ENCODE measurements at regions not wholly inside any gene's neighbourhood (a gene's known extent, or its start where the extent isn't known, plus 50 kb on each side); places are given as distances from the start of the nearest gene placed in this dataset.

DNA sequence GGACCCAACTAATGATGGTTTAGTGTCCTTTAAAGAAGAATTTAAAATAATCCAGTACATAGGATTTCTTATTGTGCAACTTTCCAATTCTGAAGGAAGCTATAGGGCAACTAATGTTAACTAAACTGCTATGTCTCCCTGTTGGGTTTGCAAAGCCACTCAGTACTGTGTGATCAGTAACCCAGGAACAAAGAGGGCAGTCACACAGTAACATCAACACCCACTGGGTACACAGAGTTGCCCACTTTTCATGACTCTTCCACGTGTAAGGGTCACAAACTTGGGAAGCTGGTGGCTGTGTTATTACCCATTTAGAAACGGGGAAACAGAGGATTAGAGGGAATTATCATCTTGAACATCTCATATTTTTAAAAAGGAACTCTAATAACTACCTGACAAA lies 555.0 kb upstream of the DIPK2B start:
- intact Hi-C loops (cut with DNase I): no loop called here
- Histone ChIP-seq H3K9me3 (no peaks in the 10 kb centered on the region), H3K36me3 (no peaks in the 10 kb centered on the region), H3K27me3 (no peaks in the 10 kb centered on the region), H3K27ac (no peak overlapping the region), H3K4me1 (peaks cover 34% of the 10 kb centered on the region), H3K4me3 (no peak overlapping the region)
- ATAC-seq: no peak
- no peak for DNase-seq
- TF ChIP-seq, protein P1, sequence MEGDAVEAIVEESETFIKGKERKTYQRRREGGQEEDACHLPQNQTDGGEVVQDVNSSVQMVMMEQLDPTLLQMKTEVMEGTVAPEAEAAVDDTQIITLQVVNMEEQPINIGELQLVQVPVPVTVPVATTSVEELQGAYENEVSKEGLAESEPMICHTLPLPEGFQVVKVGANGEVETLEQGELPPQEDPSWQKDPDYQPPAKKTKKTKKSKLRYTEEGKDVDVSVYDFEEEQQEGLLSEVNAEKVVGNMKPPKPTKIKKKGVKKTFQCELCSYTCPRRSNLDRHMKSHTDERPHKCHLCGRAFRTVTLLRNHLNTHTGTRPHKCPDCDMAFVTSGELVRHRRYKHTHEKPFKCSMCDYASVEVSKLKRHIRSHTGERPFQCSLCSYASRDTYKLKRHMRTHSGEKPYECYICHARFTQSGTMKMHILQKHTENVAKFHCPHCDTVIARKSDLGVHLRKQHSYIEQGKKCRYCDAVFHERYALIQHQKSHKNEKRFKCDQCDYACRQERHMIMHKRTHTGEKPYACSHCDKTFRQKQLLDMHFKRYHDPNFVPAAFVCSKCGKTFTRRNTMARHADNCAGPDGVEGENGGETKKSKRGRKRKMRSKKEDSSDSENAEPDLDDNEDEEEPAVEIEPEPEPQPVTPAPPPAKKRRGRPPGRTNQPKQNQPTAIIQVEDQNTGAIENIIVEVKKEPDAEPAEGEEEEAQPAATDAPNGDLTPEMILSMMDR (IDR thresholded peaks at IDR 0.05): no peak

DNA sequence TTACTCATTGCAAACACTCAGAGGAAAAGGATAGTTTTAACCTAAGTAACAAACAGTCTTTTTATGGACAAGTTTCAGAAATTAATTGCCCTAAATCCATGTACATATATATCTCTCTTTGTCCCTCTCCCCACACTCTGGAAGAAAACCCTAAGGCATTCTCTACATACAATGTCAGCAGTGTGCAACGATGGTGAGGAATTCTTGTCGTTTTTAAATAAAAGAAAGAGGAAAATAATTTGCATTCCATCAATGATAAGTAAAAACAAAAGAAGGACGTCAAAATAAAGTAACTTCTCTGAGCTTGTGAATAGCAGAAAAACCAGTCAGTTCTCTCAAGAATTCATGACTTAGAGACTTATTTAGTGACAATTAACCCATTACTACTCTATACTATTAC lies 550.5 kb upstream of the DIPK2B start:
- Histone ChIP-seq H3K36me3 (no peaks in the 10 kb centered on the region), H3K27me3 (no peaks in the 10 kb centered on the region), H3K4me1 (peaks cover 23% of the 10 kb centered on the region), H3K4me3 (no peak overlapping the region), H3K9me3 (no peaks in the 10 kb centered on the region), H3K27ac (no peak overlapping the region)
- intact Hi-C loops (cut with DNase I): no loop called here
- TF ChIP-seq, protein P1 (IDR thresholded peaks at IDR 0.05): no peak
- no peak for DNase-seq
- ATAC-seq: no peak

DNA sequence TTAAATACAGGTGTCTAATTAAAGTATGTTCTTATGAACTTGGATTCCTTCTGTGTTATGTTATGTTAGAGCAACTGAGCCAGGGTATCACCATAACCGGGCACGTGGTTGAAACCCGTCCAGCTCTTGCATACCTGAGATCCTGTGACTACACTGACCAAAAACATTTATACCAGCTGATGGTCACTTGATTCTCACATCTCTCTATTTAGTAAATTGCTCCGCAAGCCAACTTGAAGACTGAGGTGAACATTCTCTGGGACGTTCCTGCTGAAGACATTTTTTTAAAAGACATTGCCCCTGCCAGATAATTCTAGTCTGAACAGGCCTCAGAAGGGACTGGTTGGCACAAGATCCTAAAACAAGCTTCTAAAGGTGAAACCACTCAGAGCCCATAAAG lies 550.0 kb upstream of the DIPK2B start:
- Histone ChIP-seq H3K4me1 (peaks cover 19% of the 10 kb centered on the region), H3K27me3 (no peaks in the 10 kb centered on the region), H3K9me3 (no peaks in the 10 kb centered on the region), H3K4me3 (no peak overlapping the region), H3K36me3 (no peaks in the 10 kb centered on the region), H3K27ac (no peak overlapping the region)
- TF ChIP-seq, protein P1 (IDR thresholded peaks at IDR 0.05): no peak
- intact Hi-C loops (cut with DNase I): no loop called here
- no peak for DNase-seq
- ATAC-seq: peak; percentile 64

DNA sequence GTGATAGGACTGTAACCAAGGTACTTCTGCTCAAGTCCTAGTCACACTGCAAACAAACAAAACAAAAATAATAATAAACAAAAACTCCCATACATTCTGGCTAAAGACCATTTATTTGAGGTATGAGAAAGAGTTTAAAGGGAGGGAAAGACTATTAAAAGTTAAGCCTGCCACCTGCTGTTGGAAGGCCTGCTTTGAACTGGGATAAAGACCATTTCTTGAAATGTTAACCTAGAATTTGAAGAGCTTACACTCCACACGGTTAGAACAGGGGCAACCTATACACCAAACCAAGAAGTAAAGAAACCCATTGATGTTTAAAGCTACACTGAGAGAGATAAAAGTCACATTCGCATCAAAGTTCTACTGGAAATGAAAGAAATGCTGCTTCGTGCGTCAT lies 548.7 kb upstream of the DIPK2B start:
- peaks cover 19% of the 10 kb centered on the region for H3K4me1 ChIP-seq
- DNase-seq (no peak), ATAC-seq (no peak)
- H3K27ac ChIP-seq: no peak overlapping the region
- intact Hi-C loops (cut with DNase I): no loop called here
- H3K4me3 ChIP-seq: no peak overlapping the region
- H3K9me3 ChIP-seq: no peaks in the 10 kb centered on the region
- H3K27me3 ChIP-seq: no peaks in the 10 kb centered on the region
- H3K36me3 ChIP-seq: peaks cover 6% of the 10 kb centered on the region
- TF ChIP-seq, protein P1 (IDR thresholded peaks at IDR 0.05): peak; percentile 28

DNA sequence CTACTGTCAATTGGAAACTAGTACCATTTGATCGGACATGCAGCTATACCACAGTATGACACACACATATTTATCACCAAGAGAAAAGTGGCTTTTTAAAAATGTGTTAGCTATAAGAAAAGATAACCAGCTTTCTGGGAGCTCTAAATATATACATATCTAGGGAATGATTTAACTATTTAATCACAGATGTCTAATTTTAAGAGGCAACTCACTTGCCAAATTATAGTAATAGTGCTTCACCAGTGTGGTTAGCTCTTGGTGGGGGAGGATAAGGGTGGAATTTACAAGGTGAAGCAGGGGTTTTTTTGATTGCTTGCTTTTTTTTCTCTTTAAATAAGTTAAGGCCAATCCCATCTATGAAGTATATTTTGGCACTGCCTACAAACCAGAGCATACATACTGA lies 547.7 kb upstream of the DIPK2B start:
- no peak for ATAC-seq
- DNase-seq: no peak
- Histone ChIP-seq H3K36me3 (peaks cover 7% of the 10 kb centered on the region), H3K27me3 (no peaks in the 10 kb centered on the region), H3K9me3 (no peaks in the 10 kb centered on the region), H3K4me3 (no peak overlapping the region), H3K27ac (peak overlapping the region; percentile 58), H3K4me1 (peaks cover 19% of the 10 kb centered on the region)
- TF ChIP-seq, protein P1 (IDR thresholded peaks at IDR 0.05): no peak
- intact Hi-C loops (cut with DNase I): no loop called here

DNA sequence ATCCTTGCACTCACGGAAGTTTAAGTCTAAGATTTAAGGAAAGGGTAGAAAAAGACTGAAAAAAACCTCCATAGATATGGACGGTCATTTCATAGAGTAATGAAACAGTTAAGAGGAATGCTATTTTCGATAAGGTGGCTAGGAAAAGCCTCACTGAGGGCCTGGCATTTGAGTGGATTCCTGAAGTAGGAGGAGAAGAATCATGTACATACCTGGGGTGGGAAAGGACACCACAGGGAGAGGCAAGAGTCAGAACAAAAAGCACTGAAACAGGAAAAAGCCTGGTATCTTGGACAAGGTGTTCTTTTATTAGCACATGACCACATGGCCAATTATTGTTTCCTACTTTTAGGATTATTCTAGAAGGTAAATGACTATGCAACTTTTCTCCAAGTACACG lies 547.2 kb upstream of the DIPK2B start:
- intact Hi-C loops (cut with DNase I): no loop called here
- Histone ChIP-seq H3K9me3 (no peaks in the 10 kb centered on the region), H3K27me3 (no peaks in the 10 kb centered on the region), H3K36me3 (peaks cover 7% of the 10 kb centered on the region), H3K27ac (peak overlapping the region; percentile 58), H3K4me3 (no peak overlapping the region), H3K4me1 (peaks cover 19% of the 10 kb centered on the region)
- TF ChIP-seq, protein P1 (IDR thresholded peaks at IDR 0.05): no peak
- no peak for DNase-seq
- peak; percentile 87 for ATAC-seq

Measured in upper lobe of right lung (tissue), 1 donor.